ENCODE measurements at regions not wholly inside any gene's neighbourhood (a gene's known extent, or its start where the extent isn't known, plus 50 kb on each side); places are given as distances from the start of the nearest gene placed in this dataset.

DNA sequence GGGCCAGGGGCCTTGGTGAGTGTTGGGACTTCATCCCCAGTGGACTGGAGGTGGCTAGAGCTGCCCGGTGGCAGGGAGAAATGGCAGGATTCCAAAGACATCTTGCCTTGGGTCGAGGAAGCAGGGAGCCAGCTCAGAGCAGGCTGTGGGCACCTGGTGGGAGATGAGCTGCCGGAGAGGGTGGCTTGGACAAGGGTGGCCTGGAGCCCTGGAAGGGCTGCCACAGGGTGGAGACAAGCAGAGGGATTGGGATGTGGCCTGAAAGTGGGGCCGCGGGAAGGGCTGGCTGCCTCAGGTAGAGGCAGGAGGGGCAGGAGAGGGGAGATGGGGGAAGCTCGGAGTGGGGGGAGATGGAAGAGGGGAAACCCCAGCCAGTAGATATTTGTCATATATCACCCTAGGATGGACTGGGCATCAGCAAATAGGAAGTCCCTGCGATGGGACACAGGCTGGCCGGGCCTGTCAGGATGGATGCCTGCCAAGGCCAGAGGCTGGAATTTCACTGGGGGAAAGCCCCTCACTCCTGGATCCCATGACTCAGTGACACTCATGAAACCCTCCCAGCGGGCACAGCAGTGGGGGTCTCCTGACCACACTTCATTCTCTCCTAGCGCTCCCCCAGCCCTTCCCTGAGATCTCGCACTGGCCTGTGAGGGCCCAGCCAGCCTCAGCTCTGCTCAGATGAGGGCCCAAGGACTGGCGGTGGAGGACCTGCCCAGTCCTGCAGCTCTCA lies 72.0 kb upstream of the SHISAL1 start:
- Mint-ChIP-seq H3K27me3 (peaks cover 20% of the 10 kb centered on the region), H3K9me3 (no peaks in the 10 kb centered on the region), H3K36me3 (no peaks in the 10 kb centered on the region), H3K27ac (no peak overlapping the region), H3K4me1 (ENCODE audit: low read depth) (no peaks in the 10 kb centered on the region), H3K4me3 (no peak overlapping the region)
- intact Hi-C loops (cut with micrococcal nuclease) = no loop called here
- CTCF ChIA-PET = interaction anchor here (0.9 kb wide), 1 partner anchor 303 kb away, joined by 3 read pairs; no protein-coding TSS in a partner anchor
- DNase-seq = no peak
- POLR2A ChIA-PET = no interaction called here

DNA sequence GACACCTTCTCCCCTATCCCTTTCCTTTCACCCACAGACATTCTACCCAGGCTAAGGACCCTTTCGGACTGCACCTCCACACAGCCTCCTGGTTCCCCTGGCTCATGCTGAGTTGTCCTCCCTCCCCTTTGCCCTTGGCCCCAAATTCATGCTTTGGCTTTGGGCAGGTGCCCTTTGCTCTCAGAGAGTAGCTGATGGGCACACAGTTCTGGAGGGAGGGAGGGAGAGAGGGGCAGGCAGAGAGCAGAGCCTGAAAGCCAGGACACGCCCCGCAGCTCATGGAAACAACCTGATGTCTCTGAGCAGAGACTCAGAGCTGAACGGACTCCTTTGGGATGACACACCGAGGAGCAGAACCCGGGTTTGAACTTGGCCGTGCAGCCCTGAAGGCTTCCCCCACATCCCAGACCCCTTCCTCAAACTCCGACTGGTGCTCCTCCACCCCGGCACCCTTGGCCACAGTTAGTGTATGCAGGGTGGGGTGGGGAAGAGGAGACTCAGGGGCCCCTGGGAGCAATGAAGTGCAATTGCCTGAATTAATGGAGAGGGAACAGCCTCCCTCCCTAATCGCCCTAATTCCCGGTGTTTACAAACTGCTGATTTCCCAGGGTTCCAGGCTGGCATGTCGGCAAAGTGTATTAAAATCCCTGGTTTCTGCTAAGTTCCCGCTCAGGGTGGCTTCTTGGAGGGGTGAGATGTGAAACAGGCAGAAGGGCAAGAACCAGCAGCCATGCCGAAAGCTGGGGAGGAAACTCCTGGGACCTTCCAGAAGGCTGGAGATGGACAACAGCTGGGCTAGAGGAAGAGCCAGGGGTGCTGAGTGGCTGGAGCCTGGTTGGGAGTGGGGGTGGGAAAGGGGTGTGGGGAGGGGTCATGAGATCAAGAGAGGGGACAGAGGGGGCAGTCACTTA lies 71.2 kb upstream of the SHISAL1 start:
- intact Hi-C loops (cut with micrococcal nuclease) = no loop called here
- POLR2A ChIA-PET = no interaction called here
- Mint-ChIP-seq H3K4me3 (no peak overlapping the region), H3K36me3 (no peaks in the 10 kb centered on the region), H3K27ac (no peak overlapping the region), H3K9me3 (no peaks in the 10 kb centered on the region), H3K4me1 (ENCODE audit: low read depth) (no peaks in the 10 kb centered on the region), H3K27me3 (peaks cover 20% of the 10 kb centered on the region)
- CTCF ChIA-PET = interaction anchor here (0.9 kb wide), 1 partner anchor 302 kb away, joined by 3 read pairs; no protein-coding TSS in a partner anchor
- no peak for DNase-seq

GRCh38 chr22:44383064-44383575 lies 70.4 kb upstream of the SHISAL1 start:
- peaks cover 19% of the 10 kb centered on the region for H3K27me3 Mint-ChIP-seq
- H3K9me3 Mint-ChIP-seq = peaks cover 3% of the 10 kb centered on the region
- ChIA-PET CTCF (no interaction called here), POLR2A (no interaction called here)
- no peak overlapping the region for H3K4me3 Mint-ChIP-seq
- intact Hi-C loops (cut with micrococcal nuclease) = no loop called here
- H3K4me1 Mint-ChIP-seq (ENCODE audit: low read depth) = no peaks in the 10 kb centered on the region
- no peak for DNase-seq
- H3K36me3 Mint-ChIP-seq = no peaks in the 10 kb centered on the region
- no peak overlapping the region for H3K27ac Mint-ChIP-seq

DNA sequence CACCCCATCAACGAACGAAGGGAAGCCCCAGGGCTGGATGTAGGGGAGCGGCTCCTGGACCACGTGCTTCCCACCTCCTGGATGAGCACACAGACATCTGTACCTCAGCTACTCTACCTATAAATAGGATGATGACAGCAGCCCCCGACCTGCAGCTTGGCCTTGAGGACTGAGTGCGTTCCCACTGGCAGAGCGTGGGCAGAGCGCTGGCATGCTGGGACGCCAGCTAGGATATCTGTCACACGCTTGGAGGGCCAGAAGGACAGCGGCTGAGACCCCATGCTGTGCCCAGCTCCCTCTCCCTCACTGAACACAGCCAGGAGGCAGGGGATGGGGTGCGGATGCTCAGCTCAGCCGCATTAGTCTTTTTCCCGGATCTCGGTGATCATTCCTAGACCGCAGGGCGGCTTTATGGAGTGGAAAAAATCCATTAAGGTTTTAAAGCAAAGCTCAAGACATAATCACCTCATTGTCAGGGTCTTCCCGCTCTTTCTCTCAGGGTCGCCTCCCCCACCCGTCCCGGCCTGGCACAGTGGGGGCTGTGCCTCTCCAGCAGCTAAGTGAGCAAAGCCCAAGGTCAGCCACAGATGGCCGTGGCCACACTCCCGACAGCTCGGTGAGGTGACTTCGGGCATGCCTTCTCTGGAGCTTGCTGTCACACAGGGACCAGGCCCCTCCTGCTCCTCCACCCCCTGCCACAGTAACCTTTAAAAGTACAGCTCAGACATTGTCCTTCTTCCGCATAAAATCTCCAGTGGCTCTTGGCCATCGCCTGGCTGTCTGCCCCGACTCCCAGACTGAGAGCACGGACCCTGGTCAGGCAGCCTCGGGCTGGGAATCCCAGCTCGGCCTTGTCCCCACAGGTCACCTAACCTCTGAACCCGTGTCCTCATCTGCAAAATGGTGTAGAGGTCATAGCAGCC lies 69.6 kb upstream of the SHISAL1 start:
- Mint-ChIP-seq H3K4me3 (no peak overlapping the region), H3K27ac (no peak overlapping the region), H3K9me3 (peaks cover 9% of the 10 kb centered on the region), H3K4me1 (ENCODE audit: low read depth) (no peaks in the 10 kb centered on the region), H3K27me3 (peaks cover 15% of the 10 kb centered on the region), H3K36me3 (no peaks in the 10 kb centered on the region)
- ChIA-PET POLR2A (no interaction called here), CTCF (no interaction called here)
- intact Hi-C loops (cut with micrococcal nuclease) = no loop called here
- no peak for DNase-seq

DNA sequence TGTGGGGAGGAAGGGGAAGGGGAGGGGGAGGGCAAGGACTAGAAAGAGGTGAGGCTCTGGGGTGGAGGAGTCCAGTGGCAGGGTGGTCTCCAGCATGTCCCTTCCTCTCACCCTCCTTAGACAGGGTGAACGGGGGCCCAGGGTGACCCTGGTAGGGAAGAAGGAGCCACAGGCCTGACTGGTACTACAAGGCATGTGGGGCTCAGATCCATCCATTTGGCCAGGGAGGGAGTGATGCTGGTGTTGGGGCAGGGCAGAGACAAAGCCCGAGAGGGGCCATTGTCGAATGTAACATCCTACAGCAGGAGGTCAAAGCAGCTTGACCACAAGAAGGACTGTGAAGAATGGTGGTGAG lies 69.0 kb upstream of the SHISAL1 start:
- no peak for DNase-seq
- H3K27ac Mint-ChIP-seq = no peak overlapping the region
- peaks cover 9% of the 10 kb centered on the region for H3K27me3 Mint-ChIP-seq
- intact Hi-C loops (cut with micrococcal nuclease) = no loop called here
- H3K4me3 Mint-ChIP-seq = no peak overlapping the region
- no peaks in the 10 kb centered on the region for H3K4me1 Mint-ChIP-seq (ENCODE audit: low read depth)
- ChIA-PET CTCF (no interaction called here), POLR2A (no interaction called here)
- peaks cover 9% of the 10 kb centered on the region for H3K9me3 Mint-ChIP-seq
- no peaks in the 10 kb centered on the region for H3K36me3 Mint-ChIP-seq

GRCh38 chr22:44380756-44381486 lies 68.2 kb upstream of the SHISAL1 start:
- Mint-ChIP-seq H3K27me3 (peaks cover 4% of the 10 kb centered on the region), H3K4me3 (no peak overlapping the region), H3K27ac (no peak overlapping the region), H3K36me3 (no peaks in the 10 kb centered on the region), H3K9me3 (peaks cover 9% of the 10 kb centered on the region), H3K4me1 (ENCODE audit: low read depth) (no peaks in the 10 kb centered on the region)
- ChIA-PET CTCF (no interaction called here), POLR2A (no interaction called here)
- intact Hi-C loops (cut with micrococcal nuclease) = no loop called here
- no peak for DNase-seq

- CTCF ChIA-PET = no interaction called here
These were observed 67.3 kb upstream of the SHISAL1 start for GRCh38 chr22:44379817-44380755.

DNA sequence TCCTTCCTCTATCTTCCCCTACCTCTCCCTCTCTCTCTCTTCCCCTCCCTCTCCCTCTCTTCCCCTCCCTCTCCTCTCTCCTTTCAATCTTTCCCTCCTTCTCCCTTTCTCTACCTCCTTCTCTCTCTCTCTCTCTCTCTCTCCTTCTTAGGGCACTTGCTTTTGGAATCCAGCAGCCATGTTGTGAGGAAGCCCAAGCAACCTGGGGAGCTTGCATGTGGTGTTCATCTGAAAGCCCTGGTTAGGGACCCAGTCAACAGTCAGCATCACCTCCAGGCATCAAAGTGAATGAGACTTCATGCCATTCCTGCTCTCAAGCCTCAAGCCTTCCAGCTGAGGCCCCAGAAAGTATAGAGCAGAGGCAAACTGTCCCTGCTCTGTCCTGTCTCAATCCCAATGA lies 65.6 kb upstream of the SHISAL1 start:
- intact Hi-C loops (cut with micrococcal nuclease) = no loop called here
- H3K27ac Mint-ChIP-seq = no peak overlapping the region
- H3K9me3 Mint-ChIP-seq = peaks cover 26% of the 10 kb centered on the region
- no peaks in the 10 kb centered on the region for H3K4me1 Mint-ChIP-seq (ENCODE audit: low read depth)
- peaks cover 4% of the 10 kb centered on the region for H3K27me3 Mint-ChIP-seq
- no peak for DNase-seq
- no peak overlapping the region for H3K4me3 Mint-ChIP-seq
- peaks cover 8% of the 10 kb centered on the region for H3K36me3 Mint-ChIP-seq
- ChIA-PET POLR2A (no interaction called here), CTCF (no interaction called here)

More at GRCh38 chr22:44379817-44380755, 67.3 kb upstream of the SHISAL1 start:
- DNase-seq = no peak
- no peak overlapping the region for H3K27ac Mint-ChIP-seq
- peaks cover 15% of the 10 kb centered on the region for H3K9me3 Mint-ChIP-seq
- peaks cover 4% of the 10 kb centered on the region for H3K27me3 Mint-ChIP-seq
- no peaks in the 10 kb centered on the region for H3K4me1 Mint-ChIP-seq (ENCODE audit: low read depth)
- POLR2A ChIA-PET = no interaction called here
- H3K36me3 Mint-ChIP-seq = peaks cover 2% of the 10 kb centered on the region
- intact Hi-C loops (cut with micrococcal nuclease) = no loop called here
- H3K4me3 Mint-ChIP-seq = no peak overlapping the region

DNA sequence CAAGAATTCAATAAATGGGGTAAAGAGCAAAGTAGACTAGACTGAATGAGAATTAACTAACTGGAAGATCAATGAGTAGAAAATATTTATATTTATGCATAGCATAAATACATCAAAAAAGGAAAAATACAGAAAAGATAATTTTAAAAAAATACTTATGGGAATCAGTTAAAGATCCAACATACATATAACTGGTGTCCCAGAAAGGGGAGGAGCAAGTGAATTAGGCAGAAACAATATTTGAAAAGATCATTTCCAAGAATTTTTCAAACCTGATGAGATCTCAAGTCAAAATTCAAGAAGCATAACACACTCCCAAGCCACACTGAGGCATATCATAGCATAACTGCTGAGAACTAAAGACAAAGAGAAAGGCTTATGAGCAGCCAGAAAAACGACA lies 62.7 kb upstream of the SHISAL1 start:
- no peak for DNase-seq
- ChIA-PET POLR2A (no interaction called here), CTCF (no interaction called here)
- H3K9me3 Mint-ChIP-seq = peaks cover 26% of the 10 kb centered on the region
- intact Hi-C loops (cut with micrococcal nuclease) = no loop called here
- peaks cover 8% of the 10 kb centered on the region for H3K36me3 Mint-ChIP-seq
- peaks cover 4% of the 10 kb centered on the region for H3K27me3 Mint-ChIP-seq
- H3K27ac Mint-ChIP-seq = no peak overlapping the region
- no peaks in the 10 kb centered on the region for H3K4me1 Mint-ChIP-seq (ENCODE audit: low read depth)
- no peak overlapping the region for H3K4me3 Mint-ChIP-seq

DNA sequence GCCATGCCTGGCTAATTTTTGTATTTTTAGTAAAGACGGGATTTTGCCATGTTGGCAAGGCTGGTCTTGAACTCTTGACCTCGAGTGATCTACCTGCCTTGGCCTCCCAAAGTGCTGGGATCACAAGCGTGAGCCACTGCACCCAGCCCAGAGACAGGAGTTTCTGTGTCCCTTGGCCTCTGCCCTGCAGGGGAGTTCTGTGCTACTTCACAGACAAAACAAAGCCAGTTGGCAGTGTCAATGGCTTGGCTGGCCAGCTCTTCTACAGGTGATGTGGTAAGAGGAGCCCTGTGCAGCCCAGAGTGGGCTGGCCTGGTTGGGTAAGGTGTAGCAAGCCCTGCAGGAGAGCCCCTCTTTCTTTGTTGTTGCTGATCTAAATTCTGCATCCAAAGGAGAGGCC lies 60.5 kb upstream of the SHISAL1 start:
- no peaks in the 10 kb centered on the region for H3K4me1 Mint-ChIP-seq (ENCODE audit: low read depth)

GRCh38 chr22:44372611-44373010 lies 59.9 kb upstream of the SHISAL1 start:
- Mint-ChIP-seq H3K36me3 (peaks cover 8% of the 10 kb centered on the region), H3K4me3 (no peak overlapping the region), H3K27ac (no peak overlapping the region), H3K27me3 (peaks cover 4% of the 10 kb centered on the region), H3K4me1 (ENCODE audit: low read depth) (no peaks in the 10 kb centered on the region), H3K9me3 (peaks cover 19% of the 10 kb centered on the region)
- ChIA-PET POLR2A (no interaction called here), CTCF (no interaction called here)
- intact Hi-C loops (cut with micrococcal nuclease) = no loop called here
- DNase-seq = no peak

More for the DNA sequence above, 60.5 kb upstream of the SHISAL1 start:
- ChIA-PET POLR2A (no interaction called here), CTCF (no interaction called here)
- intact Hi-C loops (cut with micrococcal nuclease) = no loop called here
- H3K4me3 Mint-ChIP-seq = no peak overlapping the region
- H3K36me3 Mint-ChIP-seq = peaks cover 8% of the 10 kb centered on the region
- no peak for DNase-seq
- peaks cover 4% of the 10 kb centered on the region for H3K27me3 Mint-ChIP-seq
- peaks cover 23% of the 10 kb centered on the region for H3K9me3 Mint-ChIP-seq
- no peak overlapping the region for H3K27ac Mint-ChIP-seq

Data from activated CD4-positive, alpha-beta memory T cell treated with anti-CD3 and anti-CD28 coated beads for 36 hours (primary cell).